ENCODE measurements at regions not wholly inside any gene's neighbourhood (a gene's known extent, or its start where the extent isn't known, plus 50 kb on each side); places are given as distances from the start of the nearest gene placed in this dataset.
A peak's percentile ranks its signal among the peaks of the same experiment; 100 is the strongest.

- TF ChIP-seq, protein P1, sequence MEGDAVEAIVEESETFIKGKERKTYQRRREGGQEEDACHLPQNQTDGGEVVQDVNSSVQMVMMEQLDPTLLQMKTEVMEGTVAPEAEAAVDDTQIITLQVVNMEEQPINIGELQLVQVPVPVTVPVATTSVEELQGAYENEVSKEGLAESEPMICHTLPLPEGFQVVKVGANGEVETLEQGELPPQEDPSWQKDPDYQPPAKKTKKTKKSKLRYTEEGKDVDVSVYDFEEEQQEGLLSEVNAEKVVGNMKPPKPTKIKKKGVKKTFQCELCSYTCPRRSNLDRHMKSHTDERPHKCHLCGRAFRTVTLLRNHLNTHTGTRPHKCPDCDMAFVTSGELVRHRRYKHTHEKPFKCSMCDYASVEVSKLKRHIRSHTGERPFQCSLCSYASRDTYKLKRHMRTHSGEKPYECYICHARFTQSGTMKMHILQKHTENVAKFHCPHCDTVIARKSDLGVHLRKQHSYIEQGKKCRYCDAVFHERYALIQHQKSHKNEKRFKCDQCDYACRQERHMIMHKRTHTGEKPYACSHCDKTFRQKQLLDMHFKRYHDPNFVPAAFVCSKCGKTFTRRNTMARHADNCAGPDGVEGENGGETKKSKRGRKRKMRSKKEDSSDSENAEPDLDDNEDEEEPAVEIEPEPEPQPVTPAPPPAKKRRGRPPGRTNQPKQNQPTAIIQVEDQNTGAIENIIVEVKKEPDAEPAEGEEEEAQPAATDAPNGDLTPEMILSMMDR (IDR thresholded peaks at IDR 0.05; ENCODE audit: low read length, missing control alignments) = no peak
- DNase-seq (ENCODE audit: low read depth) = no peak
These were observed 553.7 kb downstream of the USP25 start for GRCh38 chr21:16283516-16283915.

DNA sequence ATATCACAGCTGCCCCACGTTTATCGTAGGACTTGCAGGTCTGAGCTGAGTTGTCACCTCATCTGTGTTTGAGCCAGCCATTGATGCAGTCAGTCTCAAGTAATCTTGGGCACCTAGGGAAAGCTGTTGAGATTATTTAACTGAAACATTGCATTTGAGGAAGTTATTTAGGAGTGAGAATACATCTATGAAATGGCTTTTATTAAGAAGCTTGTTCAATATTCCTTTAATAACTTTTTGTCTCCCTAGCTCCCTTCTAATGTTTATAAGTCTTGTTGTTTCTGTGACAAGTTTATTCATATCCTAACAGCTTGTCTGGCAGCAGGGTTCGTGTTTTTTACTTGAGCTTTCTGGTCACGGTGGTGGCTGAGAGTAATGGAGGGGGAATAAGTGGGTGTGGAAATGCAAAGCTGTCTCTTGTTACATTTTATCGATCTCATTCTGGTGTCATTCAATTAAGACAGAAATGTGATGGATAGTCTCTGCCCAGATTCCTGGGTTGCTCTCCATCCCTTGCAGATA, 555.9 kb downstream of the USP25 start:
- TF ChIP-seq, protein P1 (IDR thresholded peaks at IDR 0.05; ENCODE audit: low read length, missing control alignments) = no peak
- H3K4me3 ChIP-seq (replicated peaks; ENCODE audit: low read depth, low read length) = no peak overlapping the region
- no peak for DNase-seq (ENCODE audit: low read depth)

More at GRCh38 chr21:16283516-16283915, 553.7 kb downstream of the USP25 start:
- no peak overlapping the region for H3K4me3 ChIP-seq (replicated peaks; ENCODE audit: low read depth, low read length)

DNA sequence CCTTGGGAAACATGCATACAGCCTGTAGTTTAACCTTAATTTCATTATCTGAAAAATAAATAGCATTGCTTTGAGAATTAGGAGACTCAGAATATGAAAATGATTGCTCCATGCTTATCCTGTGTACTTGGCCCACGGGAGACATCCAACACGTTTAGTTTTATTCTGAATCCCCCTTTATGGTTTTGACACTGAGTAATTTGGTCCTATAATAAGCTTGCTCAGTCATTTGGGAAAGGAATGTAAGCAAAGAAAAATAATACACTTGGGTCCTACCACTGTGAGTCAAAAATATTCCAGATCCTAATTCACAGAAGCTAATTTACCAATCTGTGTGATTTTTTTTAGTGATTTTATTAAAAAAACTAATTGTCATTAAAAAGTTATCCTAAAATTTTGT, 557.3 kb downstream of the USP25 start:
- TF ChIP-seq, protein P1 (IDR thresholded peaks at IDR 0.05; ENCODE audit: low read length, missing control alignments) = no peak
- H3K4me3 ChIP-seq (replicated peaks; ENCODE audit: low read depth, low read length) = no peak overlapping the region
- DNase-seq (ENCODE audit: low read depth) = no peak

DNA sequence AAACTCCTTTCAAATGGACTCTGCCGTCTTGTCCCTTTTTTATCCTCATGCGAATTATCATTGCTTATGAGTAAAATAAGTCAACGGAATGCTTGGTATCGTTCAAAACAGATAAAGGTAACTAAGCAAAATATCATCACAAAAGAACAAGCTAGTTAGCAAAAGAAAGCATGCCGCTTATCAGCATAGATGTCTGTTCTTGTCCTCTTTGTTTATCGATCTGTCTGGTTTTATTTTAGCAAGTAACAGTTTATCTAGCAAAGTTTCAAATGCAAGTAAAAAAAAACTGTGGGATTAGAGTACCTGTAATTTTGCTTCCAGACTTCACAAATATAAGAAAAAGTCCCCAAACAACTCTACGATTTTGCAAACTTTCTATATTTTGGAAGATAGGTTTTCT, 561.5 kb downstream of the USP25 start:
- no peak overlapping the region for H3K4me3 ChIP-seq (replicated peaks; ENCODE audit: low read depth, low read length)
- no peak for DNase-seq (ENCODE audit: low read depth)
- TF ChIP-seq, protein P1 (IDR thresholded peaks at IDR 0.05; ENCODE audit: low read length, missing control alignments) = no peak

DNA sequence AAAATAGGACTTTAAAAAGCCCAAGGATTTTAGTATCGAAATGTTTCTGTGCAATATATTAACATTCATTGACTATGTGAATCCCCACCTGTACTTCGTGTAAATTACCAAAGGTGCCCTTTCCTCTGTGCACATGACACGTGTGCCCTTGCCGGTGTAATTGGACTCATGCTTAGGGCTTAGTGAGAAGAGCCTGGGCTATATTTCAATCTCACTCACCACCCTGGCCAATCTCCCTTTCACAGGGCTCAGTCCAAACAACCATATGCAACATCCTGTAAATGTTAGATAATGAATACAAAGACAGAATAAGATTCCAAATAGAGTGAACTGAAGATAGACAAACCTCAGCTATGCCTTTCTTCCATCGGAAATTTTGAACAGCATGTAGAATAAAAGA, 564.3 kb downstream of the USP25 start:
- peak; percentile 14 for DNase-seq (ENCODE audit: low read depth)
- no peak overlapping the region for H3K4me3 ChIP-seq (replicated peaks; ENCODE audit: low read depth, low read length)
- TF ChIP-seq, protein P1 (IDR thresholded peaks at IDR 0.05; ENCODE audit: low read length, missing control alignments) = no peak

- TF ChIP-seq, protein P1 (IDR thresholded peaks at IDR 0.05; ENCODE audit: low read length, missing control alignments) = no peak
- DNase-seq (ENCODE audit: low read depth) = peak; percentile 37
- H3K4me3 ChIP-seq (replicated peaks; ENCODE audit: low read depth, low read length) = no peak overlapping the region
These were observed 573.1 kb downstream of the USP25 start for GRCh38 chr21:16302851-16303282.

Data from fibroblast of pulmonary artery (primary cell).